Fibroblast of pulmonary artery (primary cell): ENCODE measurements at regions not wholly inside any gene's neighbourhood (a gene's known extent, or its start where the extent isn't known, plus 50 kb on each side); places are given as distances from the start of the nearest gene placed in this dataset.

Experiments used
- DNase-seq: peaks from one replicate; pipeline ENCODE4 v3.0.0-alpha.2; 2010; ENCODE audit warnings: low read depth
- H3K4me3 ChIP-seq: replicated peaks from 2 replicates; pipeline ENCODE4 v1.5.1; 2011; ENCODE audit warnings: low read depth, mild to moderate bottlenecking, control low read depth, low read length, moderate library complexity
- CTCF ChIP-seq: IDR thresholded peaks from 2 replicates; pipeline ENCODE4 v1.5.1; 2011; ENCODE audit warnings: mild to moderate bottlenecking, control low read depth, low read length, inconsistent platforms; ENCODE audit errors: missing control alignments

GRCh38 chr13:83950293-83950692 lies 68.0 kb upstream of the SLITRK1 start:
- no peak overlapping the region for H3K4me3 ChIP-seq
- DNase-seq: no peak
- no peak for TF ChIP-seq CTCF

GRCh38 chr13:83943530-83944279 lies 61.4 kb upstream of the SLITRK1 start:
- no peak for DNase-seq
- no peak overlapping the region for H3K4me3 ChIP-seq
- TF ChIP-seq CTCF: no peak

- DNase-seq: no peak
- no peak for TF ChIP-seq CTCF
Observed at GRCh38 chr13:83941701-83942335, 59.5 kb upstream of the SLITRK1 start.

GRCh38 chr13:83940742-83941141 lies 58.5 kb upstream of the SLITRK1 start:
- no peak for TF ChIP-seq CTCF
- peak; percentile 25 for DNase-seq
- H3K4me3 ChIP-seq: no peak overlapping the region

More at GRCh38 chr13:83941701-83942335, 59.5 kb upstream of the SLITRK1 start:
- H3K4me3 ChIP-seq: no peak overlapping the region

GRCh38 chr13:83937579-83937978 lies 55.3 kb upstream of the SLITRK1 start:
- no peak for DNase-seq
- H3K4me3 ChIP-seq: no peak overlapping the region
- no peak for TF ChIP-seq CTCF

GRCh38 chr13:83935566-83935965 lies 53.3 kb upstream of the SLITRK1 start:
- no peak overlapping the region for H3K4me3 ChIP-seq
- DNase-seq: no peak

More at GRCh38 chr13:83935566-83935965, 53.3 kb upstream of the SLITRK1 start:
- TF ChIP-seq CTCF: no peak
